ENCODE measurements at regions not wholly inside any gene's neighbourhood (a gene's known extent, or its start where the extent isn't known, plus 50 kb on each side); places are given as distances from the start of the nearest gene placed in this dataset.
"Not testable (repeated sequence)": the region's sequence is repeated elsewhere in the genome, so short reads cannot be mapped to it uniquely, and the experiment has no call there.

DNA sequence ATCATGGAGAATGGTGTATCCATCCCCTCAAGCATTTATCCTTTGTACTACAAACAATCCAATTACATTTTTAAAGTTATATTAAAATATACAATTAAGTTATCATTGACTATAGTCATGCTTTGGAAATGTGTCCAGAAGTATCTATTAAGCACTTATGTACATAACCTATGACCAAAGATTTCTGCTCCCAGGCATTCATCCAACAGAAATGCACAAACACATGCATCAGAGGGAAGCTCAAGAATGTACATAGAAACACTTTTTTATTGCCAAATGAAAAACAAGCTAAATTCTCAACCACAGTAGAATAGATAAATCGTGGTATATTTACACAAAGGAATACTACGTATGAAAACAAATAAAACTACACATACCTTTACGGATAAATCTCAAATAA lies 700.5 kb upstream of the ZNF608 start:
- no peaks in the 10 kb centered on the region for H3K27me3 ChIP-seq (ENCODE audit: control insufficient read depth, insufficient read depth, low read length)
- TF ChIP-seq, protein P1, sequence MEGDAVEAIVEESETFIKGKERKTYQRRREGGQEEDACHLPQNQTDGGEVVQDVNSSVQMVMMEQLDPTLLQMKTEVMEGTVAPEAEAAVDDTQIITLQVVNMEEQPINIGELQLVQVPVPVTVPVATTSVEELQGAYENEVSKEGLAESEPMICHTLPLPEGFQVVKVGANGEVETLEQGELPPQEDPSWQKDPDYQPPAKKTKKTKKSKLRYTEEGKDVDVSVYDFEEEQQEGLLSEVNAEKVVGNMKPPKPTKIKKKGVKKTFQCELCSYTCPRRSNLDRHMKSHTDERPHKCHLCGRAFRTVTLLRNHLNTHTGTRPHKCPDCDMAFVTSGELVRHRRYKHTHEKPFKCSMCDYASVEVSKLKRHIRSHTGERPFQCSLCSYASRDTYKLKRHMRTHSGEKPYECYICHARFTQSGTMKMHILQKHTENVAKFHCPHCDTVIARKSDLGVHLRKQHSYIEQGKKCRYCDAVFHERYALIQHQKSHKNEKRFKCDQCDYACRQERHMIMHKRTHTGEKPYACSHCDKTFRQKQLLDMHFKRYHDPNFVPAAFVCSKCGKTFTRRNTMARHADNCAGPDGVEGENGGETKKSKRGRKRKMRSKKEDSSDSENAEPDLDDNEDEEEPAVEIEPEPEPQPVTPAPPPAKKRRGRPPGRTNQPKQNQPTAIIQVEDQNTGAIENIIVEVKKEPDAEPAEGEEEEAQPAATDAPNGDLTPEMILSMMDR (IDR thresholded peaks at IDR 0.05; ENCODE audit: insufficient read depth, low read length, poor library complexity, severe bottlenecking), result no peak
- H3K36me3 ChIP-seq (ENCODE audit: control insufficient read depth, insufficient read depth, low read length), result no peaks in the 10 kb centered on the region
- H3K4me3 ChIP-seq (ENCODE audit: low read depth, low read length), result no peak overlapping the region
- no peak for DNase-seq (ENCODE audit: low read depth)

DNA sequence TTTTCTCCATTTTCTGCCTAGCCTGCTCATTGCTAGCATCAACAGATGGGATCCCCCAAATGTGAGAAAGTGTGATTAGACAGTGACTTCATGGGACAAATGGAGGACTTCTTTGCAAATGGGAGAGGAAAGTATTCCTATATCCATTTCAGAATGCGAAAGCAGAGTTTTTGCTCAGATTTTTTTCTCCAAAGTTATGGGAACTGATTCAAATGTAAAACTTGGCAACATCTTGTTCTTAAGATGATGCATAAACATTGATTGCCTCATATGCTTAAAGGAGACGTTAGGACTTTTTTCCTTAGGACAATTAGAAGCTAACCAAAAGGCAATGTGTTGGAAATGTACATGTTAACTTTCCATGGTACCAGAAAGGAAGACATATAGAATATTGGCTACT lies 704.3 kb upstream of the ZNF608 start:
- DNase-seq (ENCODE audit: low read depth), result no peak
- TF ChIP-seq, protein P1 (IDR thresholded peaks at IDR 0.05; ENCODE audit: insufficient read depth, low read length, poor library complexity, severe bottlenecking), result no peak
- Histone ChIP-seq H3K4me3 (ENCODE audit: low read depth, low read length) (no peak overlapping the region), H3K36me3 (ENCODE audit: control insufficient read depth, insufficient read depth, low read length) (no peaks in the 10 kb centered on the region), H3K27me3 (ENCODE audit: control insufficient read depth, insufficient read depth, low read length) (no peaks in the 10 kb centered on the region)

DNA sequence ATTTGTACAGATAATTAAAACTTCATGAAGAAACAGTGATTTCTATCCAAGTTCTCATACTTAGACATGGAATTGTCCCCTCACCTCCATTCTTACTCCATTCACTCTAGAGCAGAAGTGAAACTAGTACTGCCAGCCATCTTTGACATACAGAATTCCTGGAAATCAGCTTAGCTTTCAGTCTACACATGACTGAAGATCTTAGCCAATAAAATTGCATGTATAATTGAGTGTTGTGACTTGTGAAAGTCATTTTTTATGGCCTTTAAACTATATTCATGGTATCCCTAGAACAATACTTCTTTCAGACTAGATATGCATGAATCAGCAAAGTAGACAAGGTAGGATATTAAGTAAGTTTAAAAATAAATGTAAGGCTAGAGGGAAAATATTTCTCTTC lies 705.2 kb upstream of the ZNF608 start:
- no peak overlapping the region for H3K4me3 ChIP-seq (ENCODE audit: low read depth, low read length)
- no peaks in the 10 kb centered on the region for H3K36me3 ChIP-seq (ENCODE audit: control insufficient read depth, insufficient read depth, low read length)
- no peaks in the 10 kb centered on the region for H3K27me3 ChIP-seq (ENCODE audit: control insufficient read depth, insufficient read depth, low read length)
- no peak for DNase-seq (ENCODE audit: low read depth)
- TF ChIP-seq, protein P1 (IDR thresholded peaks at IDR 0.05; ENCODE audit: insufficient read depth, low read length, poor library complexity, severe bottlenecking), result no peak

DNA sequence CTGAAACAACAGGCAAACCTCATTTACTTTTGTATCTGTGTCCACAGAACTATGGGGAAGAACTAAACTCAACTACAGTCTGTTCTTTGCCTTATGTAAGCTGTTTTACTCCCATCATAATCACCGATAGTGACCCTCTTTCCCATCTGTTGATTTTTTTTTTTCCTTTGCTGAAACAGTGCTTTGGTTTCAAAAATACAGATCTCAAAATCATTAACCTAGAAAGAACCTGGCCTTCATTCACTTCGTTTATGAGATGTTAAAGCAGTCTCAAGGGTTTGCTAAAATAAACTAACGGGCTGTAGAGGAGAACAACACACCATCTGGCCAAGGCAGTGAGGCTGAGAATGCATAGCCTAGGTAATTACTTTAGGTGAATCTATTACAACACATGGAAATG lies 706.6 kb upstream of the ZNF608 start:
- no peak for DNase-seq (ENCODE audit: low read depth)
- H3K4me3 ChIP-seq (ENCODE audit: low read depth, low read length), result no peak overlapping the region
- no peaks in the 10 kb centered on the region for H3K27me3 ChIP-seq (ENCODE audit: control insufficient read depth, insufficient read depth, low read length)
- no peaks in the 10 kb centered on the region for H3K36me3 ChIP-seq (ENCODE audit: control insufficient read depth, insufficient read depth, low read length)
- TF ChIP-seq, protein P1 (IDR thresholded peaks at IDR 0.05; ENCODE audit: insufficient read depth, low read length, poor library complexity, severe bottlenecking), result no peak

GRCh38 chr5:125455041-125455440 lies 708.6 kb upstream of the ZNF608 start:
- Histone ChIP-seq H3K36me3 (ENCODE audit: control insufficient read depth, insufficient read depth, low read length) (no peaks in the 10 kb centered on the region), H3K27me3 (ENCODE audit: control insufficient read depth, insufficient read depth, low read length) (no peaks in the 10 kb centered on the region), H3K4me3 (ENCODE audit: low read depth, low read length) (no peak overlapping the region)
- DNase-seq (ENCODE audit: low read depth), result no peak
- TF ChIP-seq, protein P1 (IDR thresholded peaks at IDR 0.05; ENCODE audit: insufficient read depth, low read length, poor library complexity, severe bottlenecking), result no peak

GRCh38 chr5:125456005-125456404 lies 709.6 kb upstream of the ZNF608 start:
- not testable (repeated sequence) for DNase-seq (ENCODE audit: low read depth); H3K36me3 ChIP-seq (ENCODE audit: control insufficient read depth, insufficient read depth, low read length); H3K4me3 ChIP-seq (ENCODE audit: low read depth, low read length); H3K27me3 ChIP-seq (ENCODE audit: control insufficient read depth, insufficient read depth, low read length)

Data from kidney epithelial cell (primary cell).